ENCODE measurements at regions not wholly inside any gene's neighbourhood (a gene's known extent, or its start where the extent isn't known, plus 50 kb on each side); places are given as distances from the start of the nearest gene placed in this dataset.

- TF ChIP-seq CTCF (IDR thresholded peaks at IDR 0.05; ENCODE audit: poor library complexity, severe bottlenecking): no peak
- no peak for TF ChIP-seq EZH2 (IDR thresholded peaks at IDR 0.05; ENCODE audit: borderline replicate concordance, insufficient read depth, low read length, poor library complexity, severe bottlenecking)
- TF ChIP-seq EP300 (conservative IDR thresholded peaks at IDR 0.05; ENCODE audit: poor library complexity, severe bottlenecking): no peak
- TF ChIP-seq SMC3 (conservative IDR thresholded peaks at IDR 0.05; ENCODE audit: poor library complexity): no peak
- no peak for TF ChIP-seq POLR2AphosphoS5 (IDR thresholded peaks at IDR 0.05)
- TF ChIP-seq RAD21 (conservative IDR thresholded peaks at IDR 0.05): no peak
- TF ChIP-seq TAF1 (IDR thresholded peaks at IDR 0.05; ENCODE audit: low read depth): no peak
Measured at GRCh38 chr2:16107246-16107645, 166.9 kb downstream of the MYCN start.
